ENCODE measurements at regions not wholly inside any gene's neighbourhood (a gene's known extent, or its start where the extent isn't known, plus 50 kb on each side); places are given as distances from the start of the nearest gene placed in this dataset.

- no peak for TF ChIP-seq CTCF (IDR thresholded peaks at IDR 0.05)
- no peak for TF ChIP-seq POLR2A (IDR thresholded peaks at IDR 0.05)
These were observed 1623.5 kb downstream of the PCDH9 start for GRCh38 chr13:65606622-65607021.
